HG02798 (cell line): ENCODE measurements at regions not wholly inside any gene's neighbourhood (a gene's known extent, or its start where the extent isn't known, plus 50 kb on each side); places are given as distances from the start of the nearest gene placed in this dataset.

Experiments
- ATAC-seq: cut with Tn5 transposase; IDR thresholded peaks from one replicate; pipeline ENCODE4 v1.9.1; 2021; ENCODE audit warnings: mild to moderate bottlenecking; ENCODE audit not compliant: unreplicated experiment, poor library complexity

DNA sequence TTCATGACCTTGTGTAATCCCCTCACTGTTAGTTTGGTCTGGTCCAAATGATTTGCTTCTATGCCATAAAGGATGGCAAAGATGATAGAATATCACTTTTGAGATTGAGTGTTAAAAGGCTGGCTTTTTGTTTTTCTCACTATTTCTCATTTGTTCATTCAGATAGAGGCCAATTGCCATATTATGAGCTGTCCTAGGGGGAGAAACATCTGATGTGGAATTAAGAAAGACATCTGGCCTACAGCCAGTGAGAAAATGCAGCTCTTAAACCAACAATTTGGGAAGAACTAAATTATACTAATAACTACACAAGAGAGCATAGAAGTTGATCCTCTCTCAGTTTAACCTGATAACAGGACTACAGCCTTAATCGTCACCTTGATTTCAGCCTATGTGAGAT lies 1668.6 kb downstream of the GRIK2 start:
- no peak for ATAC-seq

- ATAC-seq = no peak
Measured at GRCh38 chr6:103047567-103047966, 1654.1 kb downstream of the GRIK2 start.

- no peak for ATAC-seq
Measured at GRCh38 chr6:103042336-103042735, 1648.8 kb downstream of the GRIK2 start.

- no peak for ATAC-seq
Measured at GRCh38 chr6:103036846-103037245, 1643.3 kb downstream of the GRIK2 start.

- no peak for ATAC-seq
Measured at GRCh38 chr6:103027271-103027931, 1633.9 kb downstream of the GRIK2 start.

GRCh38 chr6:103018426-103018825 lies 1624.9 kb downstream of the GRIK2 start:
- no peak for ATAC-seq

- ATAC-seq = no peak
Measured at GRCh38 chr6:103017878-103018277, 1624.4 kb downstream of the GRIK2 start.

GRCh38 chr6:103011605-103012004 lies 1618.1 kb downstream of the GRIK2 start:
- peak; percentile 42 for ATAC-seq

DNA sequence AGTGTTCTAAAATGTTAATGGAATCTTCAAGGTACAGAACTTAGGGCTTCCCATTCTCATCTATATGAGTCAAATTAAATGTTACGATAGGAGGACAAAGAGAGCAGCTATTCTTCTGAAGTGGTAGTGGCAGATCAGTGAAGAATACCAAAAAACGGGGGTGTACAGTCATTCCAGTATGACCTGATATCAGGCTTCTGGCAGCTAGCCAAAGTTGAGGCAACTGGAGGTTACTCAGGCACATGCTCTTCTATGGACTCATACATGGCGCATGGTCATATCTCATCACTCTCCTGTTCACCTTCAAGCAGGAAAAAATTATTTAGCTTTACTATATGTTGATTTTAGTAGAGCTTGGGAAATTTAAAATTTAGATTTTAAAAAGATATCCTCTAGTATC lies 1608.8 kb downstream of the GRIK2 start:
- ATAC-seq = no peak

DNA sequence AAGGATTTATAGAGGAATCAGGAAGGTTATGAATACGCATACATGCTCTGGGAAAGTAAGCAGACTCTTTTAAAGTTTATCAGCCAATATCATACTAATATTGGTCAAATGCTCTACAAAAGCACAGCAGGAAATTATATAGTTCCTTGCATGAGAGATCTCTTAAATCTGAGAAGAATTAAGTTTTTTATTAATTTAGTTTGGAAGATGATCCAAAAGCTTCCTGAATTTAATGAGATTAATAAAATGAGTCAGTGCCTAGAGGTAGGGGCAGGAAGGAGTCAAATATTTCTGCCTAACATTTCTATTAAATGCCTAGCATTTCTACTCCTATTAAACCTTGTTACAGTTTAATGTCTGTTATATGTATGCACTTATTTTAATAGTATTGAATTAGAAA lies 1608.2 kb downstream of the GRIK2 start:
- no peak for ATAC-seq

- no peak for ATAC-seq
Measured at GRCh38 chr6:103000688-103001087, 1607.2 kb downstream of the GRIK2 start.

GRCh38 chr6:102995491-102995890 lies 1602.0 kb downstream of the GRIK2 start:
- ATAC-seq = no peak

DNA sequence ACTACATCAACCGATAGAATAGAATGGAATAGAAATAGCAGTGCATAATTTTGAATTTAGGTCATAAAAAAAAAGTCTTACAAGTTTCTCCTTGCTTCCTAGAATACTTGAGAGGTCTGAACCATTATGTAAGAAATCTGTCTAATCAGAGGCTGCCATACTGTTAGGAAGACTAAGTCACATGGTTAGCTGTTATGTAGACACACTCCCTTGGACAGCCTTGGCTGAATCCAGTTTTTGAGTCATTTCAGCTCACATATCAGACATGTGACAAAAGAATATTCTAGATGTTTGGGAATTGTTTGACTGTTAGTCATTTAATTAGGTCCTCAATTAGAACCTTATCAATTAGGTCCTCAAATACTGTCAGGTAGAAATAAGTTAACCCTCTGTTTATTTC lies 1601.4 kb downstream of the GRIK2 start:
- ATAC-seq = no peak

DNA sequence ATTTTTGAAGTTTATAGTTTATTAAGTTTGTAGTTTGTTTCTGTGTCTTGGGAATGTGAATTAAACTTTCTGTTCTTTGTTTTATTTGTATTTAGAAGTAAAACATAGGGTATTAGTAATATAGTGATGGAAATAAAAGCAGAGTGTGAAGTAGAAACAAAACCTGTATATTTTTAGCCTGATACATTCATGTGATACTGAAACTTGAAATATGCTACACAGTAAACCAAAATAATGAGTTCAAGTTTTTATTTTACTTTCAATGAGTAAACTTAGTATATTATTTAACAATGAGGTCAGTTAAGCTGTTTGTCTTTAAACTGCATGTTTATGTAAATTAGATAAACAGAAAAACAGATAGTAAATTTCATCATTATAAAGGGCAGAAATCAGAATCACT lies 1592.6 kb downstream of the GRIK2 start:
- peak; percentile 84 for ATAC-seq

DNA sequence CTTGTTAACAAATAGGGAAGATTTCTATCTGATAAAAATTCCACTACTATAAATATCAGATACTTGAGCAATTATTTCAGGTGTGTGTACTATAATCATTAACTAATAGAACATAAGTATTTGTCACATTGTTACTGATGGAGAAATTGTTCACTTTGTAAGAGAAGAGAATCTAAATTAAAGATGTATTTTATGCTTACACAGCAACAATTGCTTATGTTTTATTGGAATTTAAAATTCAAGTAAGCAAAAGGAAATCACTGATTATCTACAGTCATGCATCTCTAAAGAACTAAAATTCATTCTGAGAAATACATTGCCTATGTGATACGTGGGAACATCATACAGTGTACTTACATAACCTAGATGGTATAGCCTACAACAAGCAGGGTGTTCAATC lies 1590.8 kb downstream of the GRIK2 start:
- ATAC-seq = no peak

DNA sequence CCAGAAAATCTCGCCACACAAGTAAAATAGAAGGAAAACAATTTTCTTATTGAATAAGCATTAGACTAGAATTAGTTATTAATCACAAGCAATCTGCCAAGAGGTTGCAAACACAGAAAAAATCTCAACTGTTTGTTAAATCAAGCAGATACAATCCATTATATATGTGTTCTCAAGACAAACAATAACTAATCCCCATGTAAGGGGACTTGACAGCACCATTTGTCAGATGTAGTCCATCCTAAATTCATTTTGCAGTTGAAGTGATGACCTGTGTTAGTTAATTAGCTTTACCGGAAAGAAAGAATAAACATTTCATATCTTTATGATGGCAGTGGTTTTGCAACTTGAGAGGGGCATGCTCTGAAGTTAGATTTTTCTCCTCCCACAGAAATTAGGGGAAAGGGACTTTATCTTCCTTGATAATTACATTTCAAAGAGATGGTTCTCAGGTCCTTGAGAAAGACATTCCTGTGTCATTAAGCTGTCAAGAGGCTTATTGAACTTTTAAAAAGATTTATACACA lies 1588.0 kb downstream of the GRIK2 start:
- no peak for ATAC-seq

DNA sequence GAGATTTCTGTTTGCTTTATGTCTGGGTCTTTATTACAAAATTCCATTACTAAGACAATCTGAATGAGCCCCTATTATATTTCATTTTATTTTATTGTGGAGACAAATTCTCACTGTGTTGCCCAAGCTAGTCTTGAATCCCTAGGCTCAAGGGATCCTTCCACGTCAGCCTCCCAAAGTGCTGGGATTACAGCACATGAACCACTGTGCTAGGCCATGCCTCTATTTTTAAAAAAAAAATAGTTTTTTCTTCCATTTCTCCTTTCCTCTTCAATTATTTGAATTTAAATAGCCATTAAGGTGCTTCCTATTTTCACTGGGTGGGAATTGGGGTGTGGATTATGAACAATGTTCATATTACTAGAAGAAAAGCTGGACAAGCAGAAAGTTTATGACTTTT lies 1587.4 kb downstream of the GRIK2 start:
- ATAC-seq = no peak

DNA sequence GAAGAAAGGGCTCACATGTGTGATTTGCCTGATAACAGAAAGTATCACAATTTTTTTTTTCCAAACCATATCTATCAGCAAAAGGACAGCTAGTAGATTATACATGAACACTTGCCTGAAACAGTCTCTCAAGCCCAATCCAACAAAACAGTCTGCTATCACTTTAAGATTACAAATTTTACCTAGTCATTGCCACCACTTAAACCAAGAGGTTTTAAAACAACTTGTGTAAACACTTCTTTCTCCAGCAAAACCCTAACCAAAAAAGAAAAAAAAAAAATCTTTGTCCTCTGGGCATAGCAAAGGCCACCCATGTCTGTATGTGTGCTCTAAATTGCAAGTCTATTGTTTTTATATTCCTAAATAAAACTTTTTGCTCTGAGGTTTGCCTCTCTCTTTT lies 1568.4 kb downstream of the GRIK2 start:
- no peak for ATAC-seq

GRCh38 chr6:102950967-102951366 lies 1557.5 kb downstream of the GRIK2 start:
- ATAC-seq = no peak

GRCh38 chr6:102944475-102944874 lies 1551.0 kb downstream of the GRIK2 start:
- ATAC-seq = no peak

DNA sequence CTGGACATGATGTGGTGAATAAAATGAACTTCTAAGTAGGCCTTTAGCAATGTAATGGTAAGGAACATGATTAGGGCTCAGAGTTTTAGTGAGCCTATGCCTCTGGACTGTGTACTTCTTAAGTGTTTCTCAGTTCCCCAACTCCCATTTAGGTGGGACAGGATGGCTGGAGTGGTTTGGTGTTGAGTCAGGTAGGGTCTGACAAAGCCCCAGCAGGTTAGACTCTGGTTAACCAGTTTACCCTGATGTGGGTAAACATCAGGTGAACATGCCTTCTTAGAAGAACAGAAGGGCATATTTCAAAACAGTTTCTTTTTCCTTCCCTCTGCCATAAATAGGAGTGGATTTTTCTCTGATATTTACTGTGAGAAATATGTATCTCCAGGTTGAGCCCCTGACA lies 1548.7 kb downstream of the GRIK2 start:
- ATAC-seq = no peak

- ATAC-seq = no peak
Measured at GRCh38 chr6:102936959-102937358, 1543.5 kb downstream of the GRIK2 start.

DNA sequence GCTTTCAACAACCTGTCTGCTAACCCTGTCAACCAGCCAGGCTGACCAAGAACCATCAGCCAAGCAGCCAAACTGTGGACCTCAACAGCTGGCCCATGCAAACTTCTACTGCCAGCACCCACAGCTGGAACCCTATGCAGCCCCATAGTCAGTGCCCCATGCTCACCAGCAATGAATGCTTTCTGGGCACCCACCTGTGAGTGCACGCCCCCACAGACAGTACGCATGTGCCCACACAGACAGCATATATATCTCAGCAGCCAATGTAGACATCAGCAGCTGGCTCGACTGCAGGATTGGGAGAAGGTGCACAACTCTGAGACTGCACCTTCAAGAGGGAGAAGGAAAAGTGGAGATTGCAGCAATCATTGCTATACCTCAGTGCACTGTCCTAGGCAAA lies 1534.6 kb downstream of the GRIK2 start:
- no peak for ATAC-seq
